WTC11 (cell line): ENCODE measurements at regions not wholly inside any gene's neighbourhood (a gene's known extent, or its start where the extent isn't known, plus 50 kb on each side); places are given as distances from the start of the nearest gene placed in this dataset.

Experiments
- ARID4B ChIP-seq: sonication (generic); formaldehyde crosslinking; IDR thresholded peaks from 2 replicates; pipeline ENCODE4 v1.8.0; 2023; ENCODE audit warnings: missing genetic modification reagents, mild to moderate bottlenecking, borderline replicate concordance
- ATF2 ChIP-seq: sonication (generic); formaldehyde crosslinking; IDR thresholded peaks from 2 replicates; pipeline ENCODE4 v1.8.1; 2022; ENCODE audit warnings: low read depth, missing genetic modification reagents, borderline replicate concordance
- CBFB ChIP-seq: sonication (generic); formaldehyde crosslinking; IDR thresholded peaks from 2 replicates; pipeline ENCODE4 v1.8.1; 2022; ENCODE audit warnings: mild to moderate bottlenecking, low read depth, missing genetic modification reagents
- CTCF ChIP-seq: fragments of 200-600 bp; IDR thresholded peaks from 2 replicates; pipeline ENCODE4 v1.8.0; 2022; ENCODE audit warnings: antibody characterized with exemption
- ERG ChIP-seq: fragments of 250-450 bp; sonication (Bioruptor Pico); IDR thresholded peaks from 2 replicates; pipeline ENCODE4 v1.8.0; 2021; ENCODE audit warnings: mild to moderate bottlenecking
- ESRRA ChIP-seq: sonication (generic); formaldehyde crosslinking; IDR thresholded peaks from 2 replicates; pipeline ENCODE4 v1.8.1; 2022; ENCODE audit warnings: mild to moderate bottlenecking, missing genetic modification reagents, borderline replicate concordance
- FOXP1 ChIP-seq: sonication (generic); formaldehyde crosslinking; IDR thresholded peaks from 2 replicates; pipeline ENCODE4 v1.8.0; 2022; ENCODE audit warnings: missing genetic modification reagents, mild to moderate bottlenecking, moderate library complexity, borderline replicate concordance
- JAZF1 ChIP-seq: fragments of 250-450 bp; sonication (Bioruptor Pico); IDR thresholded peaks from 2 replicates; pipeline ENCODE4 v1.9.0; 2021; ENCODE audit warnings: moderate library complexity, mild to moderate bottlenecking, inconsistent platforms
- MYBL2 ChIP-seq: sonication (generic); formaldehyde crosslinking; IDR thresholded peaks from 2 replicates; pipeline ENCODE4 v1.8.1; 2023; ENCODE audit warnings: mild to moderate bottlenecking, moderate library complexity, missing genetic modification reagents
- RELA ChIP-seq: sonication (generic); formaldehyde crosslinking; IDR thresholded peaks from 2 replicates; pipeline ENCODE4 v1.8.1; 2022; ENCODE audit warnings: missing genetic modification reagents, mild to moderate bottlenecking, borderline replicate concordance
- ZNF423 ChIP-seq: fragments of 250-450 bp; sonication (Bioruptor Pico); IDR thresholded peaks from 2 replicates; pipeline ENCODE4 v2.1.2; 2022; ENCODE audit warnings: mild to moderate bottlenecking, moderate library complexity
- ZNF425 ChIP-seq: fragments of 250-450 bp; sonication (Bioruptor Pico); conservative IDR thresholded peaks from 2 replicates; pipeline ENCODE4 v1.9.0; 2021; ENCODE audit warnings: mild to moderate bottlenecking

GRCh38 chr1:224811564-224811963 lies 117.9 kb upstream of the DNAH14 start:
- TF ChIP-seq ATF2 (CRISPR knock-in tag), result no peak
- TF ChIP-seq CTCF, result no peak
- TF ChIP-seq RELA, result no peak
- no peak for TF ChIP-seq ARID4B
- TF ChIP-seq CBFB (CRISPR knock-in tag), result no peak
- TF ChIP-seq JAZF1, result no peak
- TF ChIP-seq MYBL2 (CRISPR knock-in tag), result no peak
- TF ChIP-seq ESRRA (CRISPR knock-in tag), result no peak
- no peak for TF ChIP-seq ERG (CRISPR knock-in tag)
- TF ChIP-seq ZNF423 (CRISPR knock-in tag), result no peak
- no peak for TF ChIP-seq FOXP1 (CRISPR knock-in tag)
- no peak for TF ChIP-seq ZNF425 (CRISPR knock-in tag)
